ENCODE measurements at regions not wholly inside any gene's neighbourhood (a gene's known extent, or its start where the extent isn't known, plus 50 kb on each side); places are given as distances from the start of the nearest gene placed in this dataset.
"Not testable (repeated sequence)": the region's sequence is repeated elsewhere in the genome, so short reads cannot be mapped to it uniquely, and the experiment has no call there.

DNA sequence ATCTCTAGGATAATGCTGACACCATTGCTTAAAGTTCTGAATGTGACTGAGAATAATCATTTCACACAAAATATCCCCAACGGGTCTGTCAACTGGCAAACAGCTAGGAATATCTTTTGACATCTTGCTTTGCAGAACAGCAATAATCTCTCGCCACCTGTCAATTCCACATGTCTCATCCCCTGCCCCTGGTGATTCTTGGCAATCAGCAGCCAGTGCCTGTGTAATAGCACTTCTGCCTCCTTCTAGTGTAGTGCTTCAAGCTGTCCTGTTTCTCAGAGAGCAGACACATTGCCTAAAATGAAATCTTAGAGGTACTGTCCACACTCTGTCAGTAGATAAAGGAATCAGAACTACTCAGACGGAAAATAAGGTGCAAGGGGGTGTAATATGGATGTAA is 984.4 kb downstream of the LTN1 start:
- intact Hi-C loops (cut with micrococcal nuclease; ENCODE audit: unreplicated experiment); H3K9me3 ChIP-seq; H3K36me3 ChIP-seq (ENCODE audit: control insufficient read depth, insufficient read depth, low read length); H3K27me3 Mint-ChIP-seq (ENCODE audit: insufficient read depth, unreplicated experiment); H3K9me3 Mint-ChIP-seq (ENCODE audit: unreplicated experiment); H3K4me1 Mint-ChIP-seq (ENCODE audit: low read depth, unreplicated experiment); POLR2A ChIA-PET; H3K27ac Mint-ChIP-seq (ENCODE audit: unreplicated experiment); H3K36me3 Mint-ChIP-seq (ENCODE audit: insufficient read depth, unreplicated experiment); DNase-seq; H3K4me3 Mint-ChIP-seq (ENCODE audit: unreplicated experiment); H3K4me3 ChIP-seq (ENCODE audit: low read depth, low read length); CTCF ChIA-PET; H3K4me1 ChIP-seq; H3K27me3 ChIP-seq (replicated peaks; ENCODE audit: control insufficient read depth, insufficient read depth, low read length); BruUV-seq (replicated peaks): not testable (repeated sequence)

DNA sequence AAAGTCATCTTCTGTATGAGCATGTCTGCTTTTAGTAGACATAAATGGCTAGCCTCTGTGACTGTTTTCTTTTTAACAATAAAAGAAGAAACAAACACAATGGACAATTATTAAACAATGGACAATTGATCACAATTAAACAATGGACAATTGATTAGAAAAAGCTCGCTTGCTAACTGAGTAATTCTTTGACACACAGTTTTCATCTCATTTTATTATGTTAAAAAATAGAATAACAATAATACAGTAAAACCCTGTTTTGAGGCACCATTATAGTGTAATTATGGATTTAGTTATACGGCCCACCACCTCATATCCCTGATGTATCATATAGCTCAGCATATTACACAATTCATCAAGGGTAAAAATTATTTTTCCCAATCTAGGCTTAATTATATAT is 989.0 kb downstream of the LTN1 start:
- H3K27me3 Mint-ChIP-seq (ENCODE audit: insufficient read depth, unreplicated experiment); H3K4me1 Mint-ChIP-seq (ENCODE audit: low read depth, unreplicated experiment); H3K4me1 ChIP-seq; H3K36me3 ChIP-seq (ENCODE audit: control insufficient read depth, insufficient read depth, low read length); CTCF ChIA-PET; BruUV-seq (replicated peaks); H3K27ac Mint-ChIP-seq (ENCODE audit: unreplicated experiment); H3K9me3 Mint-ChIP-seq (ENCODE audit: unreplicated experiment); POLR2A ChIA-PET; DNase-seq; H3K4me3 Mint-ChIP-seq (ENCODE audit: unreplicated experiment); H3K36me3 Mint-ChIP-seq (ENCODE audit: insufficient read depth, unreplicated experiment); H3K4me3 ChIP-seq (ENCODE audit: low read depth, low read length); intact Hi-C loops (cut with micrococcal nuclease; ENCODE audit: unreplicated experiment); H3K27me3 ChIP-seq (replicated peaks; ENCODE audit: control insufficient read depth, insufficient read depth, low read length); H3K9me3 ChIP-seq: not testable (repeated sequence)

GRCh38 chr21:27996906-27997305 is 995.8 kb downstream of the LTN1 start:
- H3K27me3 Mint-ChIP-seq (ENCODE audit: insufficient read depth, unreplicated experiment); H3K9me3 ChIP-seq; H3K4me3 Mint-ChIP-seq (ENCODE audit: unreplicated experiment); H3K36me3 ChIP-seq (ENCODE audit: control insufficient read depth, insufficient read depth, low read length); H3K27me3 ChIP-seq (replicated peaks; ENCODE audit: control insufficient read depth, insufficient read depth, low read length); POLR2A ChIA-PET; CTCF ChIA-PET; H3K9me3 Mint-ChIP-seq (ENCODE audit: unreplicated experiment); H3K4me1 Mint-ChIP-seq (ENCODE audit: low read depth, unreplicated experiment); H3K4me1 ChIP-seq; H3K36me3 Mint-ChIP-seq (ENCODE audit: insufficient read depth, unreplicated experiment); H3K27ac Mint-ChIP-seq (ENCODE audit: unreplicated experiment); intact Hi-C loops (cut with micrococcal nuclease; ENCODE audit: unreplicated experiment); BruUV-seq (replicated peaks); DNase-seq; H3K4me3 ChIP-seq (ENCODE audit: low read depth, low read length): not testable (repeated sequence)

DNA sequence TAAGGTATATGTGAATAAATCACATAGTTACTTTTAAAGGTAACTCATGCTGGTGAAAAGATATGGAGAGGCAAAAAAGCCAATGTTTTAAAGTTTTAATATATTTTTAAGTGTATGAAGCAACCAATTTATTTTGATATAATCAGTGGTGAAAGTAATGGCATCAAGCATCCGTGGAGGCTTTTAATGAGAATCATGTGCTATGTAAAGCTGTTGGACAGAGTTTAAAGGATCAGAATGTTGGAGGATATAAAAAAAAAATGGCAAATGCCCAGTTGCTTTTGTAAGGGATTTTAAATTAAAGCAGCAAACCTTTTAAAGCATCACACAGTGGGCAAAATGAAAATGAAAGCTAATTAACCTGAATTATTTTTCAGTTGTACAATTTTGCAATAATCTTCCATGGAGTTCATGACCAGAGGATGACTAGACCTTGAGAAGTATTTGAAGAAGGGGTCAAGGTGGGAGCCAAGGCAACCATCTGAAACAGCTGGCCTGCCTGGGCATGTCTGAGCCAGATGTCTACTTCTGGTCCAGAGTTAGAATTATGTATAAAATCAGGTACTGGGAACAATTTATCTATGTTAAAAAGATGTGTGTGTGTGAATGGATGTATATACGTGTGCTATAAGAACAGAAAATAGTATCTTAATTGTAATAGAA is 1007.9 kb downstream of the LTN1 start:
- H3K27ac Mint-ChIP-seq (ENCODE audit: unreplicated experiment); H3K36me3 ChIP-seq (ENCODE audit: control insufficient read depth, insufficient read depth, low read length); POLR2A ChIA-PET: not testable (repeated sequence)

DNA sequence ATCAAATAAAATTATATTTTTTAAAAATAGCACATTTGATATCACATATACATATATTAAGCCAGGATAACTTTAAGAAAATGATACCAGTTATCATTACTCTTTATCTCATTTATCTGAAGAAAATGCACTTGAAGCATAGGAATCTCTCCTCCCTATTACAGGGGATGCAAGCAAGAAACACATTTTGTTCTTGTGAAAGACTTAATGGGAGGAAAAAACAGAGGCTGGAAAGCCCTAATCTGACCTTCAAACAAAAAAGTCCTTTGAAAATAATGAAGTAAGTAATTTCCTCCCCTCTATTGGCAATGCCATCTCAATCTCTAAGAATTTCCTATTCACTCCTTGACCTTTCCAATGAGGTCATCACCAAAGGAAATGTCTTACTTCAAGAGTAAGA is 1012.6 kb upstream of the ADAMTS5 start:
- POLR2A ChIA-PET; H3K27me3 Mint-ChIP-seq (ENCODE audit: insufficient read depth, unreplicated experiment); CTCF ChIA-PET; DNase-seq; intact Hi-C loops (cut with micrococcal nuclease; ENCODE audit: unreplicated experiment); H3K4me1 Mint-ChIP-seq (ENCODE audit: low read depth, unreplicated experiment); H3K27me3 ChIP-seq (replicated peaks; ENCODE audit: control insufficient read depth, insufficient read depth, low read length); H3K4me3 Mint-ChIP-seq (ENCODE audit: unreplicated experiment); BruUV-seq (replicated peaks); H3K27ac Mint-ChIP-seq (ENCODE audit: unreplicated experiment); H3K4me1 ChIP-seq; H3K9me3 ChIP-seq; H3K36me3 Mint-ChIP-seq (ENCODE audit: insufficient read depth, unreplicated experiment); H3K4me3 ChIP-seq (ENCODE audit: low read depth, low read length); H3K9me3 Mint-ChIP-seq (ENCODE audit: unreplicated experiment); H3K36me3 ChIP-seq (ENCODE audit: control insufficient read depth, insufficient read depth, low read length): not testable (repeated sequence)

More for the DNA sequence above, 1007.9 kb downstream of the LTN1 start:
- H3K27me3 Mint-ChIP-seq (ENCODE audit: insufficient read depth, unreplicated experiment); H3K4me3 ChIP-seq (ENCODE audit: low read depth, low read length); H3K36me3 Mint-ChIP-seq (ENCODE audit: insufficient read depth, unreplicated experiment); CTCF ChIA-PET; H3K4me3 Mint-ChIP-seq (ENCODE audit: unreplicated experiment); H3K9me3 Mint-ChIP-seq (ENCODE audit: unreplicated experiment); H3K4me1 Mint-ChIP-seq (ENCODE audit: low read depth, unreplicated experiment); H3K27me3 ChIP-seq (replicated peaks; ENCODE audit: control insufficient read depth, insufficient read depth, low read length); DNase-seq; H3K9me3 ChIP-seq; BruUV-seq (replicated peaks); H3K4me1 ChIP-seq; intact Hi-C loops (cut with micrococcal nuclease; ENCODE audit: unreplicated experiment): not testable (repeated sequence)

Measured in Caco-2 (cell line).